CD4-positive, alpha-beta T cell (primary cell): ENCODE measurements at regions not wholly inside any gene's neighbourhood (a gene's known extent, or its start where the extent isn't known, plus 50 kb on each side); places are given as distances from the start of the nearest gene placed in this dataset.

Experiments used
- ATAC-seq: fragments of 200-7000 bp; cut with Tn5 transposase; one replicate; pipeline ENCODE4 v1.10.0; 2022; ENCODE audit warnings: mild to moderate bottlenecking; ENCODE audit not compliant: poor library complexity
- CTCF ChIA-PET: fragments of 350-600 bp; sonication (Branson Sonifier 250); formaldehyde crosslinking; loops from one replicate; lab custom pipeline; 2021; ENCODE audit warnings: antibody characterized with exemption, inconsistent platforms; lab: Charles Lee
- POLR2A ChIA-PET: fragments of 350-600 bp; sonication (Branson Sonifier 250); formaldehyde crosslinking; loops from one replicate; lab custom pipeline; 2021; ENCODE audit warnings: antibody characterized with exemption, inconsistent platforms; lab: Charles Lee
- DNase-seq, 14 experiments: peaks; one replicate each; pipeline ENCODE4 v3.0.0-alpha.2; 2013 to 2020; ENCODE audit warnings: mixed read lengths in 2 of 14
- H3K27ac ChIP-seq, 2 donors: one replicate each; pipeline versions ENCODE4 v1.5.1 to v1.7.0; 2013; ENCODE audit warnings: low read length in 2 of 2, low read depth in 1 of 2, mild to moderate bottlenecking in 1 of 2
- H3K27me3 ChIP-seq, 2 experiments: 1 replicate in 1 of 2; 2 replicates in 1 of 2; pipeline versions ENCODE4 v1.6.1 to v1.7.0; 2013; ENCODE audit warnings: low read length in 2 of 2, control low read depth in 1 of 2, mild to moderate bottlenecking in 1 of 2, moderate library complexity in 1 of 2; ENCODE audit not compliant: insufficient read depth in 2 of 2, control insufficient read depth in 1 of 2
- H3K36me3 ChIP-seq: one replicate; pipeline ENCODE4 v1.6.1; 2013; ENCODE audit warnings: low read length, control low read depth; ENCODE audit not compliant: insufficient read depth
- H3K4me1 ChIP-seq: one replicate; pipeline ENCODE4 v1.6.1; 2013; ENCODE audit warnings: low read length, control low read depth; ENCODE audit not compliant: insufficient read depth
- H3K4me3 ChIP-seq: one replicate; pipeline ENCODE4 v1.5.1; 2013; ENCODE audit warnings: mild to moderate bottlenecking, low read length, moderate library complexity
- H3K9me3 ChIP-seq, 2 experiments: 1 replicate in 1 of 2; 2 replicates in 1 of 2; pipeline versions ENCODE4 v1.6.1 to v1.7.0; 2013; ENCODE audit warnings: low read length in 2 of 2, mild to moderate bottlenecking in 2 of 2, control low read depth in 1 of 2, moderate library complexity in 1 of 2; ENCODE audit not compliant: control insufficient read depth in 1 of 2, insufficient read depth in 1 of 2
- H3K27ac Mint-ChIP-seq: one replicate; pipeline ENCODE4 v1.8.0; 2020; ENCODE audit warnings: mixed read lengths
- H3K27me3 Mint-ChIP-seq: one replicate; pipeline ENCODE4 v1.8.0; 2021; ENCODE audit warnings: mixed read lengths
- H3K36me3 Mint-ChIP-seq: one replicate; pipeline ENCODE4 v1.8.0; 2021; ENCODE audit warnings: low read depth, mixed read lengths
- H3K4me1 Mint-ChIP-seq: one replicate; pipeline ENCODE4 v1.8.0; 2021; ENCODE audit warnings: low read depth, mixed read lengths
- H3K4me3 Mint-ChIP-seq: one replicate; pipeline ENCODE4 v1.8.0; 2020; ENCODE audit warnings: mild to moderate bottlenecking, mixed read lengths
- H3K9me3 Mint-ChIP-seq: one replicate; pipeline ENCODE4 v1.8.0; 2020; ENCODE audit warnings: mixed read lengths
- CTCF ChIP-seq: fragments of 200-600 bp; IDR thresholded peaks from one replicate; pipeline ENCODE4 v1.8.0; 2022; ENCODE audit warnings: antibody characterized with exemption, mild to moderate bottlenecking
- intact Hi-C, 2 experiments: fragments of 100-400 bp; cut with DNase I in 1 of 2; cut with micrococcal nuclease in 1 of 2; formaldehyde crosslinking; loops; one replicate each; pipeline versions ENCODE4 v1.15.1 to v1.9.0; 2023 to 2025; cut with DNase I, micrococcal nuclease

GRCh38 chr21:15564907-15565306 lies 164.9 kb upstream of the USP25 start:
- Mint-ChIP-seq H3K27ac (no peak overlapping the region), H3K4me1 (no peaks in the 10 kb centered on the region), H3K9me3 (no peaks in the 10 kb centered on the region), H3K36me3 (no peaks in the 10 kb centered on the region), H3K27me3 (peaks cover 22% of the 10 kb centered on the region), H3K4me3 (no peak overlapping the region)
- H3K9me3 ChIP-seq, result no peaks in the 10 kb centered on the region
- no peak for ATAC-seq
- DNase-seq, result no peak
- ChIA-PET CTCF (no interaction called here), POLR2A (interaction anchor here (0.6 kb wide), 1 partner anchor 131 kb away, joined by 3 read pairs; no protein-coding TSS in a partner anchor)
- no peaks in the 10 kb centered on the region for H3K4me1 ChIP-seq
- peaks cover 0 to 15% of the 10 kb centered on the region in 2 experiments for H3K27me3 ChIP-seq
- no peak overlapping the region for H3K27ac ChIP-seq
- TF ChIP-seq CTCF, result no peak
- intact Hi-C loops, result no loop called here
- H3K4me3 ChIP-seq, result no peak overlapping the region
- no peaks in the 10 kb centered on the region for H3K36me3 ChIP-seq

DNA sequence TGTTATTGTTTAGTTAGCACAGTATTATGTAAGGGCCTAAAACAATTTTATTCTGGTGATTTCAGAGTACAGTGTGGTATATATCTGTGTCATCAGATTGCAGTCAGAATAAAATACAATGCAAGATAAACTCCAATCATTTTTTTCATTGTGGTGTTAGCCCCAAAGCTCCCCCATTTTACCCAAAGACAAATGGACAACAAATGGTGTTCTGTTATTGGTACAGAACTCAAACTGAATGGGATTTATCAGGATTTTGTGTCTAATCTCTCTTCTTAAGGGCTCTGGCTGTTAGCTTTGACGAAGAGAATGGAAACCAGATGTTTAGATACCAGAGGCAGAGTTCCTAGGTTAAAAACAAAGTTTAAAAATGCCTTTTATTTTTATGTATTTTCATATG lies 163.1 kb upstream of the USP25 start:
- Histone ChIP-seq H3K27me3 (peaks cover 0 to 15% of the 10 kb centered on the region in 2 experiments), H3K4me3 (no peak overlapping the region), H3K36me3 (no peaks in the 10 kb centered on the region), H3K9me3 (no peaks in the 10 kb centered on the region), H3K27ac (no peak overlapping the region), H3K4me1 (no peaks in the 10 kb centered on the region)
- no peak for ATAC-seq
- intact Hi-C loops, result no loop called here
- H3K27me3 Mint-ChIP-seq, result peaks cover 28% of the 10 kb centered on the region
- no peak for DNase-seq
- no peaks in the 10 kb centered on the region for H3K36me3 Mint-ChIP-seq
- no peaks in the 10 kb centered on the region for H3K4me1 Mint-ChIP-seq
- no peak overlapping the region for H3K27ac Mint-ChIP-seq
- POLR2A ChIA-PET, result no interaction called here
- no peak overlapping the region for H3K4me3 Mint-ChIP-seq
- CTCF ChIA-PET, result no interaction called here
- no peak for TF ChIP-seq CTCF
- H3K9me3 Mint-ChIP-seq, result no peaks in the 10 kb centered on the region

DNA sequence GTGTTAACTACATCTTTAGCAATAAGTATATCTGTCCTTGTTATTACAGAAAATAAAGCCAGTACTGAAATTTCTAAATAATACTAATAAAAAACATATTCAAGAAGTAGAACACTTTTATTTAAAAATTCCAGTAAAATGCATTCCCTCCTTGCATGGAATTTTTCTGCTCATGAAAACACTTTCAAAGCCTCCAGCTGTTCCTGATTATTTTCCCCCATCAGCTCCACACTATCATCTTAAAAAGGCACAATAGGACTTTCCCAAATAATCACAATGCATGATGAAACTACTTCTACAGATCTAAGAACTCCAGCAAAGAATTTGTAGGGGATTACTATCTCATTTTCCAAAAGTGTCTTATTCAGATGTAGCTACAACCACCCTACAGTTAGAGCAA lies 162.6 kb upstream of the USP25 start:
- Histone ChIP-seq H3K9me3 (no peaks in the 10 kb centered on the region), H3K27ac (no peak overlapping the region), H3K4me1 (no peaks in the 10 kb centered on the region), H3K36me3 (no peaks in the 10 kb centered on the region), H3K27me3 (peaks cover 0 to 15% of the 10 kb centered on the region in 2 experiments), H3K4me3 (no peak overlapping the region)
- no peaks in the 10 kb centered on the region for H3K4me1 Mint-ChIP-seq
- CTCF ChIA-PET, result no interaction called here
- DNase-seq (no peak), ATAC-seq (no peak)
- no peaks in the 10 kb centered on the region for H3K36me3 Mint-ChIP-seq
- H3K4me3 Mint-ChIP-seq, result no peak overlapping the region
- POLR2A ChIA-PET, result interaction anchor here (0.7 kb wide), 1 partner anchor 184 kb away, joined by 3 read pairs; no protein-coding TSS in a partner anchor
- no peak for TF ChIP-seq CTCF
- no peak overlapping the region for H3K27ac Mint-ChIP-seq
- intact Hi-C loops, result no loop called here
- peaks cover 28% of the 10 kb centered on the region for H3K27me3 Mint-ChIP-seq
- H3K9me3 Mint-ChIP-seq, result no peaks in the 10 kb centered on the region
